ENCODE measurements at regions not wholly inside any gene's neighbourhood (a gene's known extent, or its start where the extent isn't known, plus 50 kb on each side); places are given as distances from the start of the nearest gene placed in this dataset.
A peak's percentile ranks its signal among the peaks of the same experiment; 100 is the strongest.
"Not testable (repeated sequence)": the region's sequence is repeated elsewhere in the genome, so short reads cannot be mapped to it uniquely, and the experiment has no call there.

DNA sequence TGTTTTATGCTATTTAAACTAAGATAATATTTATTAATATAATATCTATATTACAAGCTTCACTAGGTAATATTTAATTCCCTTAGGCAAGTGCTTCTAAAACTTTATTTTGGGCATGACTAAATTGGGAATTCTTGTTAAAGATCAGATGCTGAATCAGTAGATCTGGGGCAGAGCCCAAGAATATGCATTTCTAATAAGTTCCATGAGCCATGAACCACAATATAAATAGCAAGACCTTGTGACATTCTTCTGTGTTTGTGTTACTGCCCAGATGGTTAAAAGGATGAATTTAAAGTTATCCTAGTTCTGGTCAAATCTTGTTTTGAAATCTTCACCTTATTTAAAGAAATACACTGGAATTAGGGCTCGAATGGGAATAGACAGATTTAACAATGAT is 258.4 kb upstream of the CACNA2D1 start:
- DNase-seq: no peak

DNA sequence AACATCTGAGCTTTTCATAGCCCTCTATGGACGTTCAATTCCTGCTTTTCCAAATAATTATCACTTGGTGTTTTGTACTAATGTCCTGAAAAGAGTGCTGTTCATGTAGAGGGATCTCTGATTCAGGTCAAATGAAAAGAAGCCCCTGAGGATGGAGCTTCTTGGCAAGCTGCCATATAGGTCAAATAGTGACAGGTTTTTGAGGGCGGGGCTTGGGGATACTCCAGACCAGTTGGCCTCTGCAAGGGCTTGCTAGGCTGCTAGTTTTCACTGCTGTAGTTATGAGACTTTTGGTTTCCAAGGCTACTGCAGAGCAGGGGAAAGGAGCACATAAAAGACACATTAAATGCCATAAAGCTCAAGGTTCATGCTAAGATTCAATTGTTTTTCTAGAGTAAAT is 257.2 kb upstream of the CACNA2D1 start:
- no peak for DNase-seq

DNA sequence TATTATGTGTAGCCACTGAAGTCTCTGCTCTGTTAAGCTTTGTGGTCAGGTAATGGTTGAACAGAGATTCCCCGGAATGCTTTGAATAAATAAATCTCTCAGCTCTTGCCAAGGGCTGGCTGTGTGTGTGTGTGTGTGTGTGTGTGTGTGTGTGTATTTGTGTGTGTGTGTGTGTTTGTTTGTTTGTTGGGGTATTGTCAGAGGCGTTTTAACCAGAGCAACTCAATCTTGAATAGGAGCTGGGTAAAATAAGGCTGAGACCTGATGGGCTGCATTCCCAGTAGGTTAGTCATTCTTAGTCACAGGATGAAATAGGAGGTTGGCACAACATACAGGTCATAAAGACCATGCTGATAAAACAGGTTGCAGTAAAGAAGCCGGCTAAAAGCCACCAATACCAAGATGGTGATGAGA is 256.2 kb upstream of the CACNA2D1 start:
- DNase-seq: no peak

DNA sequence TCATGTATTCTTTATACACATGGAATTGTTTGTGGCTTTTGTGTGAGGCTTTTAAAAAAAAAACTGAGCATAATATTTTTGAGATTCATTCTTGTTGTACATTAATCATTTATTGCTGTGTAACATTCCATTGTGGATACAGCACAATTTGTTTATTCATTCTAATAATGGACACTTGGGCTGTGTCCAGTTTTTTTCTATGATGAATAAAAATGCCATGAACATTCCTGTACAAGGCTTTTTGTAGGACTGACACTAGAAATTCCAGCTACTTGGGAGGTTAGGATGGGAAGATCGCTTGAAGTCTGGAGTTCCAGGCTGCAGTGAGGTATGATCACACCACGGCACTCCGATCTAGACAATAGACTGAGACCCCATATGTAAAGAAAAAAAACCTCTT is 254.3 kb upstream of the CACNA2D1 start:
- DNase-seq: no peak

DNA sequence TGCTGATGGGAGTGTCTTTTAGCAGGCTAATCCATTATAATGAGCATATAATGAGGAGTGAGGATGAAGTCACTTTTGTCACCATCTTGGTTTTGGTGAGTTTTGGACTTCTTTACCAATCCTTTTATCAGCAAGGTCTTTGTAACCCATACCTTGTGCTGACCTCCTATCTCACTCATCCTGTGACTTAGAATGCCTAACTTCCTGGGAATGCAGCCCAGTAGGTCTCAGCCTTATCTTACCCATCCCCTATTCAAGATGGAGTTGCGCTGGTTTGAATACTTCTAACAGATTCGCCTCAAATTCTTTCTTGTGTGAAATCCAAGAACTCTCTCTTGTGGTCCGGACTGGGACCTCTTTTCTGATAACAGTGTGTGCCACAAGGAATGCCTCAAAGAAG is 253.1 kb upstream of the CACNA2D1 start:
- DNase-seq: no peak

DNA sequence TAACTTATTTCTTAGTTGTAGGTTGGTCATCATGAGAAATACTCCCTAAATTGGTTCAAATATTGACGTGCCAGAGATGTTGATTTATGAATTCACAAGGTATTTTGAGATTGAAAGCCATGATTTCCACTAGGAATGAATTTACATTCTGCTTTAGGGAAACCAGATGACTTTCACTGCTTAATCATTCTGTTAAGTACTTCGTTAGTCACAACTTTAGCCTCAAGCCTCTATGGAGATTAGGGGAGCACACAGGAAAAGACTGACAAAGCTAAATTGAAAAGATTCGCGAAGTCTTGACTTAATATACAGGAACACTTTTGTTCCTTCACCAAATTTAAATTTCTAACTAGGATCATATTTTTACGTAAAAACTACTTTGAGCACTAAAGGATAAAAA is 250.4 kb upstream of the CACNA2D1 start:
- DNase-seq: no peak

DNA sequence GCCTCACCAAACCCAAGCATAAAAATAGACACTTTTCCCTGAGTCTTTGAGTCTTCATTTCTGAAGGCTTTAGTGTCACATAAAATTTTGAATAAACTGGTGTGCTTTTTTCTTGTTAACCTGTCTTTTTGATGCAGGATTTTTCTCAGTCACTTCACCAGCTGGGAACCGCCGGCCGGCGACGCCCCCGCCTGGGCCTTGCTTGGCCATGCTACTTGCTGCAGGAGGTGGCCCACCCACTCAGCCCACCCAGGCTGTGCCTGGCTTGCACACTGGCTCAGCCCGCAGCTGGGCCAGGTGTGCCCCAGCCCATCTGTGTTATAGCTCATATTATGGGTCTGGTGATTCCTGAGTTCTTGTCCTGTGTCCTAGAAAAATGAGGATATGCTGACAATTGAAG is 247.4 kb upstream of the CACNA2D1 start:
- DNase-seq: no peak

DNA sequence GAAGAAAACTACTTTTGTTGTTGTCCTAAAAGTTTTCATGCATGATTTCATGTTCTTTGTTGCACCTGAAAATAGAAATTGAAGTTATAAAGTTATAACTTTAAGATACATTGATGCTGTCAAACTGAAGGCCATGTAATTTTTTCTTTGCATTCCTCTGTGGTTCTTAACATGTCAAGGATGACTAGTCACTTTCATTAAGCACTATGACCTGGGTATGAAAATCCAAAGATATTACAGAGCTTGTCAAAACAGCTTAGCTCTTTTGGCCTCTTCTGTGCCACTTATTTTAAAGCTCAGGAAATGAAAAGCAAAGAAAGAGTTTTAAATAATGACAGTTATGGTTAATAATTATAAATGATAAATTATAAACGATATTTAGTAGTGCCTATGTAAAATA is 241.6 kb upstream of the CACNA2D1 start:
- DNase-seq: no peak

DNA sequence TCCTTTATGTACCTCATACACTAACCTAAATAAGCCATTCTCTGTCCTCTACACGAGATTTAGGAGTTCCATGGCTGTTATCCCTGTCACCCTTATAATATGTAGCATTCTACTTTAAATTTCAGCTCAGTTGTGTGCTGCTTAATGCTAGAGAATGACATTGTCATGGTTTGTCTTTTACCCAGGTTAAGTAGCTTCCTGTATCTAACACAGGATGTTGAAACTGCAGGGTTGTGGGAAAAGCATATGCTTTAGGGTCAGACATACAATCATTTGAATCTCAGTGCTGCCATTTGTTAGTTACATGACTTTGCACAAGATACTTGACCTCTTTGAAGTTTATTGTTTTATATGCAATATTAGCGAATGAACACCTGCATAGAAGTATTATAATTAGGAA is 235.1 kb upstream of the CACNA2D1 start:
- DNase-seq: no peak

DNA sequence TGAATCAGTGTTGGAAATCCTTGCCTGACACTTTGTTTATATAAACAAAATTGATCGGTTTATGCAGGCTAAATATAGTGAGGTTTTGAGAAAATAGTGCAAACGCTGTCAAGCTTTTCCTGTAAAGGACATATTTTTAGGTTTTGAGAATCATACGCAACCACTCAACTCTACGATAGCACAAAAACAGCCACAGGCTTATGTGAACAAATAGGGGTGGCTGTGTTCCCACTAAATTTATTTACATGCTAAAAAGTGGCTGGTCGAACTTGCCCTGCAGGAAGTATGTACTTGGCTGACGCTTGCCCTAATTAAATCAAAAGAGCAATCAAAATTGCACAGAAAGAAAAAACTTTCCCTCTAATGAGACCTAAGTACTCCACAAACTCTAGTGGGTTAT is 234.7 kb upstream of the CACNA2D1 start:
- no peak for DNase-seq

DNA sequence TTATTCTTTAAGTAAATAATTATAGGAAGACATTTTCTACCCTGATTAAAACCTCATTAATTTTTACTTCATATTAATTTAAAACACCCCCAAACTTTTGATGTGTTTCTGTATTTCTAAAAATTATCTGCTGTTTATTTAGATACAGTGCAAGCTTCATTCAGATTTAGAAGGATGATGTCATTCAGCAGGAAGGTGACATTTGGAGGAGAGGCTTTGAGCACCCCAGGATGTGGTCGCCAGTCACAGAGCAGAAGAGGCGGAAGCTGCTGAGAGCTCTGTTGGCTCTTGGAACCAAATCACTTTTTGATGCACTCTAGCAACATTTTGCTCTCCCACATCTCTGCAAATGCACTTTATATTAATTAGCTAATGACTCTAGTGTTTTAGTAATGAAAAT is 233.9 kb upstream of the CACNA2D1 start:
- DNase-seq: peak; percentile 18 to 25

DNA sequence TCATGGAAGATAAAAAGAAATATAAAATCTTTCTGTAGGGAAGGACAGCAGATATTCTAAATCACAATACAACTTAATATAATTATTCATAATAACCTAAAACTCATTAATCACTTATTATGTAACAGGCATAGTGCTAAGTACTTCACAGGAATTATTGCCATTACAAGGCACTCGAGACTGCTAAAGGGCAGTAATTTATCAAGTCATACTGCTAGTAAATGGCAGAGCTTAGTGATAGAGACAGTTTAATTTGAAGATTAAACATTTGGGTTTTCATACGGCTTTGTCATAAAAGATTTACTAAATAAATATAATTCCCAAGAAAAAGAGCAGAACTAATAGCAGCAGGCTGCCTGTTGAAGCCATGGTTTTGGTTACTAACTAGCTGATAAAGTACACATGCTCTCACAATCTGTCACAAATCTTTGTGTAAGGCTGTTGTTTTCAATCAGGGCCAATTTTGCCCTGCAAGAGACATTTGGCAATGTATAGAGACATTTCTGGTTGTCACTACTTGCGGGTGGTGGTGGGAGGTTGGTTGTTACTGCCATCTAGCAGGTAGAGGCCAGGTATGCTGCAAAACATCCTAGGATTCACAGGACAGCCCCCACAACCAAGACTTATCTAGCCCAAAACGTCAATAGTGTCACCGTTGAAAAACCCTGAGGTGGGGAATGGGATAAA is 233.3 kb upstream of the CACNA2D1 start:
- DNase-seq: no peak

DNA sequence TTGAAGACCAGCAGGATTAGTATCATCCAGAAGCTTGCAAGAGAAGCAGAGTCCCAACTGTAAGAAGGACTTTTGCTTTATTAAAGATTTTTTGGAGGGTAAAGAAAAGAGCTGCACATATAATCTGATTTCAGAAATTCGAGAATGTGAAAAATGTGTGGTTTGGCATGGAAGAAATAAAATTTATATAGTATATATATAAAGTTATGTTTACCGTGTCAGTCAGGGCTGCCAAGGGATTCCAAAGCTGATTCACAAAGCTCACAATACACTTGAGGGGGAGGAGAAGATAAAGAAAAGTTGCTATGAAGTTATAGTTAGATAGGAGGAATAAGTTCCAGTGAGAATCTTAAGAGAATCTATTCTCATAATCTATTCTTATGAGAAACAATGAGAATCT is 231.8 kb upstream of the CACNA2D1 start:
- DNase-seq: no peak

DNA sequence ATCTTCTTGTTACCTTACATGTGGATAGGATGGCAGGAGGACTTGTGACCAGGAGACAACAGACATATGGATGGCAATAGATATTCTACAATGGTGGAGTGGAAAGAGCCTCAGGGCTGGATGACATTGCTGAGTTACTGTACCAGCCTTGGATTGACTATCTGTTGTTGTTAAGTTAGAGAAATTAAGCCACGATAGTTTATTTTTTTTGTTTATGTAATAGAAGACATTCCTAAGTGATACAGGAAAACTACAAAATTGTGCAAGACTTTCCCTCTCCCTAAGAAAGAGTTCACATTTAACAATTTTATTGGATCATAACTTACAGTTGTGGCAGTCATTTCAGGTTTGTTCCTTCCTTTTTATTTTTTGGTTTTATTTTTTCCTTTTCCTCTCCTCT is 230.7 kb upstream of the CACNA2D1 start:
- DNase-seq: no peak

DNA sequence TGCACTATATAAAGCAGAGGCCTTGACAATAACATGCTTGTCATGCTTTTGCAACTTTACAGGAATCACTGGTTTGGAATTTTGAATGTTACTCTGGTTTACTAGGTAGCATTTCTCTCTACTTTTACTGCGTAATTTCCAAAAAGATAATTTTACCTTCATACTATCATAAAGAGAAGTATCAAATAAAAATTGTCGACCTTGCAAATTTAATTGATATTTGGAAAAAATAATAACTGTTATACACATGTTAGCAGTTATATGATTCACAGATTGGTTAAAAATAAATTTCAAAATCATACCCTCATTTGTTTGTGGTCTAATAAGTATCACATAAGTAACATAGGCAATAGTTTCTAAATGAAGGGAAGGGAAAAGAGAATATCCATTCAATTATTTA is 228.5 kb upstream of the CACNA2D1 start:
- no peak for DNase-seq

DNA sequence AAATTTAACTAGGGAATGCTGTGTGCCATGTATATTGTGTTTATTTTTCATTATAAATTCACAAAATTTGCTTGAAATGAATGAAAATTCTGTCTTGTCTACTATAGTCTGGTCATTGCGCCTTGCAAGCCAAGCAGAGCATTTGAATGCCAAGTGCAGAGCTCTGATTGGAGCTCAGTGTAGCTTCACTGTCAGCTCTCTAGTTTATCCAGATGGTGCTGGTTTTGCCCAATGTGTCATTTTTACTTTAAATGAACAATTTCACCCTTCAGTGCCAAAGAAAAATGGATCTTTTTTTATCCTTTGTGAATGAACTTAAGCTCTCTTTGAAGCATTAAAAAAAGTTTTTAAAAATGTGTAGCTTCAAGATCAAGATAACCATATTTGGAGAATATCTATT is 225.6 kb upstream of the CACNA2D1 start:
- no peak for DNase-seq

DNA sequence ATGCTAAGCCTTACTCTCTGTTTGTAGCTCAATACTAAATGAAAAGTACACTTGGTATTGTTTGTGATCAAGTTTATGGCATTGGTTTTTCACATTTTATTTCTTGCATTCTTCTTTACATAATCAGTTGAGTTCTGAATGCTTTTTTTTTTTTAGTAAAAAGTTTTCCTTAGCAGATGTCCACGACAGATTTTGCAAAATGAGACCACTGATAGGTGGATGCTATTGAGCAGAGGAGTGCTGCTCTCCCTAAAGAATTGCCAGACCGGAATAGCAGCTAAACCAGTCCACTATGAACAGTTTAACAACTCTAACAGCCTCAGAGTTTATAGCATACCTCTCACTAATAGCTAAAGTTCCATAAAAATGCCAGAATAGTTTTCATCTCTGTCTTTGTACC is 225.1 kb upstream of the CACNA2D1 start:
- DNase-seq: no peak

DNA sequence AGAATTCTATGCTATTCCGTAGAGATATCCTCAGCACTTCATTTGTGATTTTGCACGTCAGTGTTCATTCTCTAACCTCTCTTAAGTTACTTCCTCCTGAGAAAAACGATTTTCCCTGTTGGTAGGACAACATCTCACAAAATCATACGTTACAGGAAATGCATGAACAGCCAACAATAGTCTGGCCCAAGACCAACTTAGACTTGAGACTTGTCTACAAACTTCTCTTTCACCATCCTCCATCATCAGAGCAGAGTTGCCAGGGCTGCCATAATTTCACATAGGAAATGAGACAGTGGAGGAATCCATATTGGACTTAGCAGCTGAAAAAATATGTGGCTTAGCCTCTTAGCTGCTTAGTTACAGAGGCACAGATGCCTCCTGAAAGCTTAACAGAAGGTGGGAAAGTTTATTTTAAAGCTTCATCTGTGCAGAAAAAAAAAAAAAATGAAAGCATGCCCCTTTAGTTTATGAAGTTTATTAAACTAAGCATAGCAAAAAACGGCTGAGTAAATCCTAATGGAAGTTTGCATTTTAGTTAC is 222.5 kb upstream of the CACNA2D1 start:
- no peak for DNase-seq

DNA sequence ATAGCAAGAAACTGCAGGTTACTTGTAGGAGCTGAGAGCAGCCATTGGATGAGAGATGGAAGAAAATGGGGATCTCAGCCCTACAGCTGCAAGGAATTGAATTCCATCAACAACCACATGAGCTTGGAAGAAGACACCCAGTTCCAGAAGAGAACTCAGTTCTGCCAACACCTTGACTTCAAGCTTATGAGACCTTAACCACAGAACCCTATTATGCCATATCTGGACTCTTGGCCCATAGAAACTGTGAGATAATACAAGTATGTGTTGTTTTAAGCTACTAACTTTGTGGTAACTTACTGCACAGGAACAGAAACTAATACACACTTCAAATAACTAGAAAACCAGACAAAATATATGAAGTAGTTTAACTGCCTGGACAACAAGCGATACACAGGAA is 212.4 kb upstream of the CACNA2D1 start:
- DNase-seq: no peak

DNA sequence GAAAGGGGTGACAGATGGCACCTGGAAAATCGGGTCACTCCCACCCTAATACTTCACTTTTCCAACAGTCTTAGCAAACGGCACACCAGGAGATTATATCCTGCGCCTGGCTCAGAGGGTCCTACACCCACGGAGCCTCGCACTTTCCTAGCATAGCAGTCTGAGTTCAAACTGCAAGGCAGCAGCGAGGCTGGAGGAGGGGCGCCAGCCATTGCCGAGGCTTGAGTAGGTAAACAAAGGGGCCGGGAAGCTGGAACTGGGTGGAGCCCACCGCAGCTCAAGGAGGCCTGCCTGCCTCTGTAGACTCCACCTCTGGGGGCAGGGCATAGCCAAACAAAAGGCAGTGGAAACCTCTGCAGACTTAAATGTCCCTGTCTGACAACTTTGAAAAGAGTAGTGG is 206.5 kb upstream of the CACNA2D1 start:
- DNase-seq: not testable (repeated sequence)

DNA sequence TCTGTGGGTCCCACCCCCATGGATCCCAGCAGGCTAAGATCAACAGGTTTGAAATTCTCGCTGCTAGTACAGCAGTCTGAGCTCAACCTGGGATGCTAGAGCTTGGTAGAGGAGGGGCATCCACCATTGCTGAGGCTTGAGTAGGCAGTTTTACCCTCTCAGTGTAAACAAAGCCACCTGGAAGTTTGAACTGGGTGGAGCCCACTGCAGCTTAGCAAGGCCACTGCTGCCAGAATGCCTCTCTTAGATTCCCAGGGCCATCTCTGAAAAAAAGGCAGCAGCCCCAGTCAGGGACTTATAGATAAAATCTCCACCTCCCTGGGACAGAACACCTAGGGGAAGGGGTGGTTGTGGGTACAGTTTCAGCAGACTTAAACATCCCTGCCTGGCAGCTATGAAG is 190.0 kb upstream of the CACNA2D1 start:
- DNase-seq: no peak

DNA sequence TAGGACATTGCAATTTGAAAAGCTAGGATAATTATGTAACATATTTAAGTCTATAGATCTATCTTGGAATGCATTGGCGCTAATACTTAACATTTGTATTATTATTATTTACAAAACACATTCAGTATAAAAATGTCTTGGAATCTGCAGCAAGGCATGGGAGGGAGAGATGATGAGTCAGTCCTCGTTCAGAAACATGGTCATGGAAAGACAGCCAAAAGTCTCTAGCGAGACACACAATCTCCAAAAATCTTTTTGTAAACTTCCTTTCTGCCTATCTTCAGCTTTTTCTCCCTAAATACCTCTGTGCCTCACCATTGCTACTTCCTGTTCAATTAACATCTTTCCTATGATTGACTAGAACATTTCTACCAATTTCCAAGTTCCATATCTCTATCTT is 188.4 kb upstream of the CACNA2D1 start:
- DNase-seq: no peak

DNA sequence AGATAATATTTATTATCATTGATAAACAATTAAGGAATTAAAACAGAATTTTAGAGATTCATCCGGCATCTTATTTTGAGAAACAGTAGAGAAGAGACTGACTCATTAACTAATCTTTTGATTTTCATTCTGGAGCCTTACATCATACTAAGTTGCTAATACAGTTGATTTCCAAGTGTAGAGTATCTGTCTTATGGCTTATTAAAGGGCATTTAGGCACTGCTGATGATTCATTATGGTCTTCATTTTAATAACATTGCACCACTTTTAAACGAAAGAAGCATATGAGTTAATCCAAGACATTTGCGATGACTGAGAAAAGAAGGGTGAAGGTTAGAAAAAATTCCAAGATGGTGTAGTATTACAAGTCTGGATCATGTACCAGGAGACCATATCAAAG is 186.0 kb upstream of the CACNA2D1 start:
- DNase-seq: no peak

DNA sequence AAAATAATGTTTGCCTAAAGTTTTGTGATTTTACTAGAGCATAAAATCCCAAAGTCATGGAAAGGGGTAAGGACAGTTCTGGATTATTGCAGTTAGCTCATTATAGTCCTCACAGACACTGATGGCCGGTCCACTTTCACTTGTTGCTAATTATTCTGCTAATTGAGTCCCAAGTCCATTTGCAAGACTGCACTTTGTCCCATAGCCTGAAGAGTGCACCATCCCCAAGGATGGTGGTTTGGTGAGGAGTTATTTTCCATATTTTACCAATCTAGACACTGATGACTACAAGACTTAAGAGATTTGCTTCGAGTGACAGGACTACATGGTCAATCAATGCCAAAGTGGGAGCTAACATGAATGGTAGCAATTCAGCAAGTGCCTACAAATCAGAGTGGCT is 181.8 kb upstream of the CACNA2D1 start:
- DNase-seq: no peak

DNA sequence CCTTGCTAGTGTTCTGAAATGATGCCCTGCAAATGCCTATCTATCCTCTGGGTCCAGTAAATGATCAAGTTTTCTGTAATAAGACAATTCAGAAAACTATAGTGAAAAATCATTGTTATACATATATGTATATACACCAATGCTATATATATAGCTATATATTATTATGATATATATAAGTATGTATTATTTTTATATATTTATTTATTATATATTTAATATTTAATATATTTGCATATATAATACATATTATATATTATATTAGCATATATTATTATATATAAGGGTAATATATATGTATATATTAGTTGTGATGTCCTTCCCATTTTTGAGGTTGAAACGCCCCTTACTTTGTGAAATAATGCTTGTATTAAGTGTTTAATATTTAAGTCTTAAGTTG is 181.4 kb upstream of the CACNA2D1 start:
- no peak for DNase-seq

Data from activated CD4-positive, alpha-beta T cell treated with anti-CD3 and anti-CD28 coated beads for 4 hours (primary cell).